OCI-LY3 (cell line): ENCODE measurements at regions not wholly inside any gene's neighbourhood (a gene's known extent, or its start where the extent isn't known, plus 50 kb on each side); places are given as distances from the start of the nearest gene placed in this dataset.

Source experiments
- H2AFZ ChIP-seq: fragments of 200-600, 300-600 bp; shearing (Covaris generic); 2 replicates; pipeline ENCODE4 v1.6.0; 2014; ENCODE audit warnings: antibody characterized with exemption, low read depth, low read length
- H3K27ac ChIP-seq: fragments of 200-600, 300-600 bp; sonication (generic); 2 replicates; pipeline ENCODE4 v1.5.1; 2014; ENCODE audit warnings: mild to moderate bottlenecking, low read length, moderate library complexity, mixed read lengths
- H3K27me3 ChIP-seq: fragments of 200-600, 300-600 bp; sonication (generic); 2 replicates; pipeline ENCODE4 v1.6.1; 2014; ENCODE audit warnings: low read depth, low read length, mixed read lengths
- H3K36me3 ChIP-seq: fragments of 200-600, 300-600 bp; sonication (generic); replicated peaks from 2 replicates; pipeline ENCODE3; 2014; ENCODE audit warnings: low read depth, low read length, mixed read lengths
- H3K4me1 ChIP-seq: fragments of 300-600, 200-600 bp; sonication (generic); 2 replicates; pipeline ENCODE4 v1.6.1; 2014; ENCODE audit warnings: low read length, mixed read lengths
- H3K4me2 ChIP-seq: fragments of 200-600, 300-600 bp; sonication (generic); 2 replicates; pipeline ENCODE4 v1.6.1; 2014; ENCODE audit warnings: low read length, mixed read lengths
- H3K4me3 ChIP-seq: fragments of 300-600, 200-600 bp; sonication (generic); 2 replicates; pipeline ENCODE4 v1.5.1; 2014; ENCODE audit warnings: antibody characterized with exemption, mild to moderate bottlenecking, low read length, moderate library complexity
- H3K79me2 ChIP-seq: fragments of 300-600, 200-600 bp; shearing (Covaris generic); 2 replicates; pipeline ENCODE4 v1.6.1; 2014; ENCODE audit warnings: mild to moderate bottlenecking, low read length, mixed read lengths
- H3K9ac ChIP-seq: fragments of 300-600, 200-600 bp; shearing (Covaris generic); 2 replicates; pipeline ENCODE4 v1.6.0; 2014; ENCODE audit warnings: mild to moderate bottlenecking, low read length, moderate library complexity
- H3K9me3 ChIP-seq: fragments of 200-600, 300-600 bp; shearing (Covaris generic); 2 replicates; pipeline ENCODE4 v1.6.1; 2014; ENCODE audit warnings: low read length, mixed read lengths; ENCODE audit not compliant: insufficient read depth
- H4K20me1 ChIP-seq: fragments of 200-600, 300-600 bp; sonication (generic); 2 replicates; pipeline ENCODE4 v1.6.1; 2016; ENCODE audit warnings: low read length, mixed read lengths; ENCODE audit not compliant: insufficient read depth
- EZH2phosphoT487 ChIP-seq: fragments of 200-600 bp; shearing (Covaris generic); IDR thresholded peaks from 2 replicates; pipeline ENCODE4 v1.6.1; 2018; ENCODE audit warnings: antibody characterized with exemption, mixed run types, low read depth
- TF ChIP-seq, protein P1 (sequence below): fragments of 200-600, 300-600 bp; sonication (generic); IDR thresholded peaks from 2 replicates; pipeline ENCODE4 v1.5.1; 2014; ENCODE audit warnings: antibody characterized with exemption, low read length, low read depth

DNA sequence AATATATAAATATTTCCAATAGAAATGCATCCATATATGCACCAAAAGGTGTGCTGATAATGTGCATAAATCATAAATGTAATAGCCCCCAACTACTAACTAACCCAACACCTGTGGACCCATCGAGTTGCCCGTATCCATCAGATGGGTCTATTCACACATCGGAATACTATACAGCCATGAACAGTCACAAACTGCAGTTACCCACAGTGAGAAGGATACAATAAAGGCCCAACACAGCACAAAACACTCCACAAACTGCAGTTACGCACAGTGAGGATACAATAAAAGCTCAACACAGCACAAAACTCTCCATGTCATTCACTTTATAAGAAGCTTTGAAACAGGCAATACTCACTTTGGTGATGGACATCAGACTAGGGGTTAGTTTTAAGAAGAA is 145.3 kb upstream of the OTOS start:
- TF ChIP-seq, protein P1, sequence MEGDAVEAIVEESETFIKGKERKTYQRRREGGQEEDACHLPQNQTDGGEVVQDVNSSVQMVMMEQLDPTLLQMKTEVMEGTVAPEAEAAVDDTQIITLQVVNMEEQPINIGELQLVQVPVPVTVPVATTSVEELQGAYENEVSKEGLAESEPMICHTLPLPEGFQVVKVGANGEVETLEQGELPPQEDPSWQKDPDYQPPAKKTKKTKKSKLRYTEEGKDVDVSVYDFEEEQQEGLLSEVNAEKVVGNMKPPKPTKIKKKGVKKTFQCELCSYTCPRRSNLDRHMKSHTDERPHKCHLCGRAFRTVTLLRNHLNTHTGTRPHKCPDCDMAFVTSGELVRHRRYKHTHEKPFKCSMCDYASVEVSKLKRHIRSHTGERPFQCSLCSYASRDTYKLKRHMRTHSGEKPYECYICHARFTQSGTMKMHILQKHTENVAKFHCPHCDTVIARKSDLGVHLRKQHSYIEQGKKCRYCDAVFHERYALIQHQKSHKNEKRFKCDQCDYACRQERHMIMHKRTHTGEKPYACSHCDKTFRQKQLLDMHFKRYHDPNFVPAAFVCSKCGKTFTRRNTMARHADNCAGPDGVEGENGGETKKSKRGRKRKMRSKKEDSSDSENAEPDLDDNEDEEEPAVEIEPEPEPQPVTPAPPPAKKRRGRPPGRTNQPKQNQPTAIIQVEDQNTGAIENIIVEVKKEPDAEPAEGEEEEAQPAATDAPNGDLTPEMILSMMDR: no peak
- TF ChIP-seq EZH2phosphoT487: no peak
- Histone ChIP-seq H3K27ac (no peak overlapping the region), H3K36me3 (no peaks in the 10 kb centered on the region), H3K27me3 (no peaks in the 10 kb centered on the region; the same call in 1 of the 2 replicates), H3K79me2 (no peaks in the 10 kb centered on the region), H3K9ac (no peak overlapping the region), H3K4me3 (no peak overlapping the region), H4K20me1 (no peaks in the 10 kb centered on the region), H3K9me3 (no peaks in the 10 kb centered on the region), H2AFZ (no peak overlapping the region), H3K4me1 (no peaks in the 10 kb centered on the region), H3K4me2 (no peak overlapping the region)

DNA sequence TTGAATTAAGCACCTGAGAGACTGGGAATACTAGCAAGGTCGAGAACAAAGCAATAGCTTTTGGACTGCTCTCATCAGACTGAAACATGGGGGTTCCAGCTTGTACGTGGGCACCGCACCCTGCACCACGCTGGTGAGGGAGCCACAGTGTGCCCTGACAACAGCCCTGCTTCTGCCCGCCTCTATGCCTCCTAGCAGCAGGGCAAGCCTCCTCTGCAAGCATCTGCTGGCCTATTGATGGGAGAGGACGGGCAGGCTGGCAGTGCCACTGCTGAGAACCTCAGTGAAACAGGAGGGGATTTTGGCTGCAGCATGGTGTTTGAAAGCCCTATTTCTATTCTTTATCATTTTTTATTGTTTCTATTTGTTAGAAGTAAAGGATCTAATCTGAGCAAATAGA is 146.1 kb upstream of the OTOS start:
- Histone ChIP-seq H4K20me1 (no peaks in the 10 kb centered on the region), H3K27me3 (no peaks in the 10 kb centered on the region), H3K79me2 (no peaks in the 10 kb centered on the region), H3K4me2 (no peak overlapping the region), H3K9me3 (no peaks in the 10 kb centered on the region), H3K4me3 (no peak overlapping the region), H3K27ac (no peak overlapping the region), H3K36me3 (no peaks in the 10 kb centered on the region), H3K9ac (no peak overlapping the region), H3K4me1 (no peaks in the 10 kb centered on the region), H2AFZ (no peak overlapping the region)
- TF ChIP-seq EZH2phosphoT487: no peak
- TF ChIP-seq, protein P1: no peak

DNA sequence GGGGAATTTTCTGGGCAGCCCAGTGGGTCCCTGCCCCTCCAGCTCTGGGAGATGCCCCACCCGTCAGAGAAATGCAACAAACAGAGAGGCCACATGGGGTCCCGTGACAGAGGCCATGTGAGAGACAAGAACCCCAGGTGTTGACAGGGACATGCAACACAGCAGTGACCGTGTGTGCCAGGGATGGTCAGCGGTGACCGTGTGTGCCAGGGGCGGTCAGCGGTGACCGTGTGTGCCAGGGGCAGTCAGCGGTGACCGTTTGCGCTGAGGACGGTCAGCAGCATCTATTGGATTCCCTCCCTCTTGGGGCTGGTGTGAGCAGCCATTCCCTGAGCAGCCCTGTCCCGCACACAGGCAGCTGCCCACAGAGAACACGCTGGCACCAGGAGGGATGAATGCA is 146.6 kb upstream of the OTOS start:
- Histone ChIP-seq H2AFZ (no peak overlapping the region), H3K9ac (no peak overlapping the region), H3K9me3 (no peaks in the 10 kb centered on the region), H3K36me3 (no peaks in the 10 kb centered on the region), H3K4me1 (no peaks in the 10 kb centered on the region), H4K20me1 (no peaks in the 10 kb centered on the region), H3K27ac (no peak overlapping the region), H3K79me2 (no peaks in the 10 kb centered on the region), H3K4me2 (no peak overlapping the region), H3K4me3 (no peak overlapping the region), H3K27me3 (no peaks in the 10 kb centered on the region)
- TF ChIP-seq, protein P1: no peak
- TF ChIP-seq EZH2phosphoT487: no peak

DNA sequence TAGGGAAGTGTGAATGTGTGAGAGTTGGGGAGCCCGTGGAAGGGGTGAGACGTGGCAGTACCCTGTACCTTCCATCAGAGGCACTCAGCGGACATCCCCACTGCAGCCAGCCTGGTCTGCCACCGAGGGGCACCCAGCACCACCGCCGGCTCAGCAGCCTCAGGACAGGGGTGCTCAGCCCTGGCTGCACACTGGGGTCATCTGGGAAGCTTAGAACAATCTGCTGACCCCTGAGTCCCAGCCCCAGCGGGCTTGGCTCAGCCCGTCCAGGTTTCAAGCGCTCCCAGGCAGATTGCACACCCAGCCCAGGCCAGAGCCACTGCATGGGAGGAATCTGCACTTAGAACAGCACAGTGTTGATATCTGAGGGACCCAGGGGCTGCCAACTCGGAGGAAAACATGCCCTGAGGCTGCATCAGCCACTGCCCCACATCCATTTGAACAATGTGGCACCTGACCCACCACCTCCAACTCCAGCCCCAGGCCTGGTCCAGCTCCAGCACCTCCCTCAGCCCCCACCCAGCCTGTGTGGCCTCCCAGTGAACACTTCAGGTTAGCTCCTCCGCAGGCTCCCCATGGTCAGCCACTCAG is 147.1 kb upstream of the OTOS start:
- Histone ChIP-seq H3K9ac (no peak overlapping the region), H3K4me1 (no peaks in the 10 kb centered on the region), H3K4me3 (no peak overlapping the region), H3K27me3 (no peaks in the 10 kb centered on the region), H2AFZ (no peak overlapping the region), H3K27ac (no peak overlapping the region), H3K36me3 (no peaks in the 10 kb centered on the region), H4K20me1 (no peaks in the 10 kb centered on the region), H3K9me3 (no peaks in the 10 kb centered on the region), H3K4me2 (no peak overlapping the region), H3K79me2 (no peaks in the 10 kb centered on the region)
- TF ChIP-seq, protein P1: no peak
- no peak for TF ChIP-seq EZH2phosphoT487
